ENCODE measurements at regions not wholly inside any gene's neighbourhood (a gene's known extent, or its start where the extent isn't known, plus 50 kb on each side); places are given as distances from the start of the nearest gene placed in this dataset.

DNA sequence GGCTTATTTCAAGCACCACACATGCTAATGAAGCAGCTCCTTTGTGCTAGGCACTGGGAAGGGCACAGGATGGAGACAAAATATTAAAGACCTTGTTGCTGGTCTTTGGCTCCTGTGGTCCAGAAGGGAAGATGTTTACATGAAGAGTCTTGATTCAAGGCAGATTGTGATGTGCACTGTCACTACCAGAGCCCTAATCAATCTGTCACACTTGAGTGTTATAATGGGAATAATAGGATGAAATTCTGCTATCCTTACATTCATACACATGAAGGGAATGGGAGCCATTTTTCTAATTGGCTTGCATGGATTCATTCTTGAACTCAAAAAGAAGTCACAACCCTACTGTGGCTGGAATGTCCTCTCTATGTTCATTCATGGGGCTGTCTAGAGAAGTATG lies 203.0 kb downstream of the SEC61B start:
- Mint-ChIP-seq H3K4me1 (no peaks in the 10 kb centered on the region), H3K4me3 (no peak overlapping the region), H3K27ac (no peak overlapping the region), H3K27me3 (peaks cover 16% of the 10 kb centered on the region), H3K9me3 (no peaks in the 10 kb centered on the region), H3K36me3 (ENCODE audit: low read depth) (no peaks in the 10 kb centered on the region)
- POLR2A ChIA-PET, result no interaction called here
- DNase-seq, result no peak
- CTCF ChIA-PET, result interaction anchor here (0.7 kb wide), 1 partner anchor 32 kb away, joined by 3 read pairs; no protein-coding TSS in a partner anchor

DNA sequence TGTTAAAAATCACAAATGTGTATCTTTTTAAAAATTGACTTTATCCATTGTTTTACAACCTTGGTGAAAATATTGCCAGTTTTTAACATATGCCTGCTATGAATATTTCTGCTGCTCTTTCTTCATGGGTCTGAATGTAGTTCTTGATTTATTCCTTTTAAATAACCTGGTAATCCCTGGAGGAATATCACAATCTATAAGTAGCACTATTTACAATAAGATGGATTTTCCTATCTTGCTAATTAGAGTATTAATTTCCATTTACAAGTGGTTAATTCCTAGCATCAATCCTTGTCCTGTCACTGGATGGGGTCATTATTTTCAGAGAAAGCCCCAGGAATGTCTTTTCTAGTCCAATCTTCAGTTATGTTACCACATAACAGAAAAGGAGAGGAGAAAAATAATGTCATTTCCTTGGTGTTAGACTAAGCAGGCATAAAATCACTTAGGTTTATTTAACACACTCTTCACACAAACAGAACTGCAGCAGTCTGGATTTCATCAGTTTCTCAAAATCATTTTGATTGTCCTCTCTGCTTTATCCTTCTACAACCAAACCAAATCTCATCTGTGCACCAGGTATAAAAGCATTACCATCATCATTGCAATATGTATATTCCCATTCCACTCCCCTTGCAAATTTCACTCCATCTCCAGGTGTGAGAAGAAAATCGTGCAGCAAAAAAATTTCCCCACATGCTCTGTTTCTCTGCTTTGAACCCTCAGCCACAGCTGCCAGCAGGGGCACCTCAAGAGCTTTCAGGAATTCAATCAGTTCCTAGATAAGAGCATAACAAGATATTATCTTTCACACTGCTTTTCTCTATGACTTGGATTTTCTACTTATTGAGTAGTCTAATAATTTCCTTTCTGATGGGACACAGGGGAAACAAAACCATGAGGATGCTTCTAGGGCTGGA lies 204.1 kb downstream of the SEC61B start:
- no peak for DNase-seq
- CTCF ChIA-PET, result no interaction called here
- H3K27ac Mint-ChIP-seq, result no peak overlapping the region
- peaks cover 16% of the 10 kb centered on the region for H3K27me3 Mint-ChIP-seq
- H3K4me3 Mint-ChIP-seq, result no peak overlapping the region
- H3K36me3 Mint-ChIP-seq (ENCODE audit: low read depth), result no peaks in the 10 kb centered on the region
- POLR2A ChIA-PET, result no interaction called here
- H3K9me3 Mint-ChIP-seq, result no peaks in the 10 kb centered on the region
- no peaks in the 10 kb centered on the region for H3K4me1 Mint-ChIP-seq

DNA sequence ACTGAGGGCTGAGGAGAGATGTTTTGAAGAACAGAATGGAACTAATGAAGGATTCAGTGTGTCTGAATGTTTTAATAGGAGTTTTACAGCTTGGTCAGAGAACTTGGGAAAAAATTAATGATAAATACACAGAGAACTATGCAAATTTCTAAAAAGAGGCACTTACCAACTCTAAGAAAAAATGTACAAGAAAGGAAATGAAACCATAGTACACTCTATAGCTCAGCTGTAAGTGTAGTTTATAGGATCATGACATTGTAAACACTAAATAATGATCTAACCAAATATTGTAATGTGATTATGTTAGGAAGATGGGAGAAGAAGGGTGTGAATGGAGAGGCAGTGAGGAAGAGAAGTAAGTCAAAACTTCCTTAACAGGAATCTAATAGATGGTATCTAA lies 205.2 kb downstream of the SEC61B start:
- ChIA-PET CTCF (no interaction called here), POLR2A (no interaction called here)
- no peaks in the 10 kb centered on the region for H3K9me3 Mint-ChIP-seq
- H3K27ac Mint-ChIP-seq, result no peak overlapping the region
- H3K27me3 Mint-ChIP-seq, result peaks cover 16% of the 10 kb centered on the region
- no peaks in the 10 kb centered on the region for H3K36me3 Mint-ChIP-seq (ENCODE audit: low read depth)
- no peak overlapping the region for H3K4me3 Mint-ChIP-seq
- DNase-seq, result no peak
- H3K4me1 Mint-ChIP-seq, result no peaks in the 10 kb centered on the region

DNA sequence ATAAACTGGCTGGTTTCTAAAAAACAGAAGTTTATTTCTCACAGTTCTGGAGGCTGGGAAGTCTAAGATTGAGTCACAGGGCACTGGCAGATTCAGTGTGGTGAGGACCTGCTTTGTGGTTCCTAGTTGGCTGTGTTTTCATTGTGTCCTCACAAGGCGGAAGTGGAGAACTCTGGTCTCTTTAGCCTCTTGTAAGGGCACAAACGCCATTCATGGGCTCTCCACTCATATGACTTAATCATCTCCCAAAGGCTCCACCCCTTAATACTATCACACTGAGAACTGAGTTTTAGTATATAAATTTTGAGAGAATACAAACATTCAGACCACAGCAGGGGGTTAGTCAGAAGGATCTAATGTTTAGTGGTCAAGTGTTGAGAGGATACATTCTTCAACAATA lies 208.2 kb downstream of the SEC61B start:
- Mint-ChIP-seq H3K36me3 (ENCODE audit: low read depth) (no peaks in the 10 kb centered on the region), H3K4me1 (peaks cover 13% of the 10 kb centered on the region), H3K4me3 (no peak overlapping the region), H3K27me3 (peaks cover 16% of the 10 kb centered on the region), H3K27ac (no peak overlapping the region), H3K9me3 (no peaks in the 10 kb centered on the region)
- ChIA-PET POLR2A (no interaction called here), CTCF (no interaction called here)
- DNase-seq, result no peak

DNA sequence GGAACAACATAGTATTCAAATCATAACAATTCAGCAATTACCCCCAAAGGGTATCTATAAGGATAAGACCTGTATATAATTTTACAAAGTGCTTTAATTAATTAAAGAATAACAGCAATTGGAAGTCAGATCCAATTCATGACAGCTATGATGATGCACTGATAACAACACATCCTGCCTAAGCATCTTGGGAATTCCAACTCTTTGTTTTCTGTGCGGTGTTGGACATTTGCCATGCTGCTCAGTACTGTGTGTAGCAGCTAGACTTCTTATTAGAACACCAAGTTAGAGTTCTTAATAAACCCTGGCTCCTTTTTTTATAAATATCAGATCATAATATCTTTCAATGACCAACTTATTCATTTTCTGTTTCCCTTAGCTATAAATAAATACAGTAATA lies 209.0 kb downstream of the SEC61B start:
- H3K27ac Mint-ChIP-seq, result no peak overlapping the region
- POLR2A ChIA-PET, result no interaction called here

DNA sequence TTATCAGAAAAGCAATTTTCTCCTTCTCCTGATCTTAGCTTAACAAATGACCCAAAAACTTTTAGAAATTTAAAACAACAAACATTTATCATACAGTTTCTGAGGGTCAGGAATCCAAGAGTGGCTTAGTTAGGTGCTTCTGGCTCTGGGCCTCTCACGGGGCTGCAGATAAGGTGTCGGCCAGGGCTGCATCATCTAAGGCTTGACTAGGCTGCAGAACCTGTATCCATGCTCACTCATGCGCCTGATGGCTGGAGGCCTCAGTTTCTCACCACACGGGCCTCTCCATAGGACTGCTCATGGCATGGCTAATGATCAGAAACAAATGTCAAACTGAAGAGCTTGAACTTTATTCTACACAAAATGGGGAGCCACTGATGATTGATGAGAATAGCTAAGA lies 210.0 kb downstream of the SEC61B start:
- DNase-seq, result no peak
- Mint-ChIP-seq H3K4me1 (peaks cover 13% of the 10 kb centered on the region), H3K36me3 (ENCODE audit: low read depth) (no peaks in the 10 kb centered on the region), H3K27me3 (peaks cover 1% of the 10 kb centered on the region), H3K27ac (no peak overlapping the region), H3K4me3 (no peak overlapping the region), H3K9me3 (no peaks in the 10 kb centered on the region)
- POLR2A ChIA-PET, result interaction anchor here (0.7 kb wide), 1 partner anchor 13 kb away, joined by 3 read pairs; no protein-coding TSS in a partner anchor
- CTCF ChIA-PET, result interaction anchor here (0.6 to 1.1 kb wide), 3 partner anchors 12 to 31 kb away, joined by 3 read pairs; no protein-coding TSS in a partner anchor

More for the DNA sequence above, 209.0 kb downstream of the SEC61B start:
- H3K9me3 Mint-ChIP-seq, result no peaks in the 10 kb centered on the region
- peaks cover 10% of the 10 kb centered on the region for H3K27me3 Mint-ChIP-seq
- peaks cover 13% of the 10 kb centered on the region for H3K4me1 Mint-ChIP-seq
- H3K4me3 Mint-ChIP-seq, result no peak overlapping the region
- no peaks in the 10 kb centered on the region for H3K36me3 Mint-ChIP-seq (ENCODE audit: low read depth)
- CTCF ChIA-PET, result no interaction called here
- no peak for DNase-seq

DNA sequence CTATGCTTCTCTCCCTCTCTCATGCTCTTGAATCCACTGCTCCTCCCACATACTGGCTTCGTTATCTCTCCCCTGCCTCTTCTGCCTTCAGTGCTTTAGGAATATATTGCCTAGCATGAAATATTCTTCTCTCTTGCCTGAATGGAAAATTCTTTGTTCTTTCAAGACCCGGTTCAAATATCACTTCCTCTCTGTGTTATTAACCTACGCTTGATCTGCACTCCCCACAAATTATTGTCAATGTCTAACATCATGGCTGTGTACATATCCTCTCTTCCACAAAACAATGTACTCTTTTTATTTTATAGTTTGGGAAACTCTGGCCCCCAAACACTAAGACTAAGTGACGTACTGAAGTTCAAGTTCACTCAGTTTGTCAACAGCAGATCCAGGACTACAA lies 211.0 kb downstream of the SEC61B start:
- no peaks in the 10 kb centered on the region for H3K36me3 Mint-ChIP-seq (ENCODE audit: low read depth)
- H3K27ac Mint-ChIP-seq, result no peak overlapping the region
- DNase-seq, result no peak
- no peaks in the 10 kb centered on the region for H3K9me3 Mint-ChIP-seq
- CTCF ChIA-PET, result interaction anchor here (0.6 kb wide), 1 partner anchor 142 kb away, joined by 3 read pairs; no protein-coding TSS in a partner anchor
- H3K27me3 Mint-ChIP-seq, result peaks cover 4% of the 10 kb centered on the region
- H3K4me1 Mint-ChIP-seq, result peaks cover 16% of the 10 kb centered on the region
- no peak overlapping the region for H3K4me3 Mint-ChIP-seq
- POLR2A ChIA-PET, result no interaction called here

DNA sequence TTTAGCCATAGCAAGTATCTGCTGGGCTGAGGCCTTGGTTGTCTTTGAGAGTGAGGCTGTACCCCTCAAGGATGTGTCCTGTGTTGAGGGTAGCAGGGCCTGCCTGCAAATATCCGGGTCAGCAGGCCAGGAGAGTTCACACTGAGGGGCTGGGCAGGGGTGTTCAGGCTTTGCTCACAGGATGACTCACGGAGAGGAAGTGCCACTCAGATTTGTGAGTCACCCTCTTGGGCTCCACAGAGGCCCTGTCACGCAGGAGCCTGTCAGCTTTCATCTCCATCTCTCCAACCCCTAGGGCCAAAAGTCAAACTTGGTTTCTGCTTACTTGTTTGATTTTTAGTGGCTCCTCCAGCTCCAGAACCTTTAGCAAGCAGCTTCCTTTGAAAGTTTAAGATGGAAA lies 211.5 kb downstream of the SEC61B start:
- H3K27me3 Mint-ChIP-seq, result peaks cover 5% of the 10 kb centered on the region
- H3K27ac Mint-ChIP-seq, result peak overlapping the region; percentile 46
- ChIA-PET CTCF (interaction anchor here (0.6 kb wide), 1 partner anchor 141 kb away, joined by 3 read pairs; no protein-coding TSS in a partner anchor), POLR2A (no interaction called here)
- no peak overlapping the region for H3K4me3 Mint-ChIP-seq
- H3K4me1 Mint-ChIP-seq, result peaks cover 16% of the 10 kb centered on the region
- H3K9me3 Mint-ChIP-seq, result no peaks in the 10 kb centered on the region
- no peaks in the 10 kb centered on the region for H3K36me3 Mint-ChIP-seq (ENCODE audit: low read depth)
- peak; percentile 57 for DNase-seq

DNA sequence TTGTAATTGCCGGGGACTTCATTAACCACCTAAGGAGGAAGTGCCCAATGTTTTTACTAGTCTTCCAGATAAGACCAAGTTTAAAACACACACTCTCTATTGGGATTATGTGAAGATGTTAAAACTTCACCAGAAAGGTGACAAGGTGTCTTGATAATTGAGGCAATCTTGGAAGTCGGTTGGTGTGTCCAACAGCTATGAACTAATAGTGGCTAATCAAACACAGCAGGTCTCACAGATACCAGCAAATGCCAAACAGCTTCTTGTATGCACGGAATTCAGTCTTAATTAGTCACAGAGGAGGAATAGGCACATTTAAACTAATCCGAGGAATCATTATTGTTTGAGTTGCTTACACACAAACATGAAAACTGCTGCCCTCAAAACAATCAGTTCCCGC lies 214.5 kb downstream of the SEC61B start:
- no peak overlapping the region for H3K27ac Mint-ChIP-seq
- no peaks in the 10 kb centered on the region for H3K36me3 Mint-ChIP-seq (ENCODE audit: low read depth)
- H3K9me3 Mint-ChIP-seq, result no peaks in the 10 kb centered on the region
- no peak for DNase-seq
- peaks cover 16% of the 10 kb centered on the region for H3K4me1 Mint-ChIP-seq
- POLR2A ChIA-PET, result no interaction called here
- H3K4me3 Mint-ChIP-seq, result no peak overlapping the region
- H3K27me3 Mint-ChIP-seq, result peaks cover 5% of the 10 kb centered on the region
- CTCF ChIA-PET, result interaction anchor here (1.1 kb wide), 1 partner anchor 10 kb away, joined by 3 read pairs; no protein-coding TSS in a partner anchor

DNA sequence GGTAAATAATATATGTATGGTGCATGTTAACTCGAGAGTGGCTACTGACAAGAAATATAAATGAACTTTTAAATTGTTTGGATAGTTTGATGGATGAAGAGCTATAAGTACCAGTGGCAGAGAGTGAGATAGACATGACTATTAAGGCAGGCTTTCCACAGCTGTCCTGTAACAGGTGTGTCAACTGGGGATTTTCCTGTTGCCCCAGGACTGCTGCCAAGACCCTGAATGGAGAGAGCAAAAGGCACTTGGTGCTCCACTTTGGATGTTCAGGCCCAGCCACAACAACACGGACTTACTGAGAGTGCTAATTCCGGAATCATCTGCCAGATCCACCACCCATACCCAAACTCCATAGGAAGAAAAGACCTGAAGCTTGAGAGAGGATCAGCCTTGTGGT lies 215.1 kb downstream of the SEC61B start:
- ChIA-PET CTCF (interaction anchor here (0.6 kb wide), 2 partner anchors 122 to 830 kb away, joined by 4 read pairs; no protein-coding TSS in a partner anchor), POLR2A (no interaction called here)

DNA sequence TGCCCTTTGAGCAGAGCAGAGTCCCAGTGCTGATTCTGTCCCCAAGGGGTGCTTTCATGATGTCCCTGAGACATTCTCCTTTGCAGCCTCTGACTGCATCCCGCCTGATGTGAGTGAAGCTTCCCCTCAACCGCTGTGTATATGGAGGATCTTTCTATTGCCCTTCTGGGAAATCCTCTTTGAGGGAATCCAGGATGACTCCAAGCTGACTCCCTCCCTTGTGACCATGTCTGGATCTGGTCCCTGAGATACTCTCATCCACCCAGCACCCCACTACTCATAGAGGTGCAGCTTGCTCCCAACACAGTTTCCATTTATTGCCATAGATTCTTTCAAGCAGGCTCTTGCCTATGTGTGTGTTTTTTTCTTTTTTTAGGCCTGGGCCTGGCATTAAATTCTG lies 216.5 kb downstream of the SEC61B start:
- POLR2A ChIA-PET, result no interaction called here
- CTCF ChIA-PET, result no interaction called here
- peaks cover 10% of the 10 kb centered on the region for H3K4me1 Mint-ChIP-seq
- DNase-seq, result no peak
- no peaks in the 10 kb centered on the region for H3K9me3 Mint-ChIP-seq
- H3K36me3 Mint-ChIP-seq (ENCODE audit: low read depth), result no peaks in the 10 kb centered on the region
- peaks cover 10% of the 10 kb centered on the region for H3K27me3 Mint-ChIP-seq
- no peak overlapping the region for H3K27ac Mint-ChIP-seq
- no peak overlapping the region for H3K4me3 Mint-ChIP-seq

More for the DNA sequence above, 215.1 kb downstream of the SEC61B start:
- no peak overlapping the region for H3K4me3 Mint-ChIP-seq
- no peaks in the 10 kb centered on the region for H3K36me3 Mint-ChIP-seq (ENCODE audit: low read depth)
- H3K27ac Mint-ChIP-seq, result no peak overlapping the region
- DNase-seq, result no peak
- peaks cover 16% of the 10 kb centered on the region for H3K4me1 Mint-ChIP-seq
- peaks cover 5% of the 10 kb centered on the region for H3K27me3 Mint-ChIP-seq
- no peaks in the 10 kb centered on the region for H3K9me3 Mint-ChIP-seq

DNA sequence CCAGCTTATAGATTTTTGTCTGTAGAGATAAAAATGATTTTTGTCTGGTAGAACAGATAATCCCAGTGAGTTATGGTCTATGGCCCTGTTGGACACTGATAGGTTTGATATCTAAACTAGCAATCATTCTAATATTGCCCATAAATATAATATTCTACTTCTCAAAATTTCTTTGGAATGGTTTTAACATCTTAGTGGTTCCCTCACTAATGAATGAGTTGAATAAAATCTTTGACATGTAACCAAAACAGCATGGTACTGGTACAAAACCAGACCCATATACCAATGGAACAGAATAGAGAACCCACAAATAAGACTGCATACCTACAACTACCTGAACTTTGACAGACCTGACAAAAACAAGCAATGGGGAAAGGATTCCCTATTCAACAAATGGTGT lies 219.7 kb downstream of the SEC61B start:
- Mint-ChIP-seq H3K27me3 (peaks cover 23% of the 10 kb centered on the region), H3K9me3 (no peaks in the 10 kb centered on the region), H3K36me3 (ENCODE audit: low read depth) (no peaks in the 10 kb centered on the region), H3K27ac (no peak overlapping the region), H3K4me1 (peaks cover 3% of the 10 kb centered on the region), H3K4me3 (no peak overlapping the region)
- ChIA-PET CTCF (no interaction called here), POLR2A (no interaction called here)
- DNase-seq, result no peak

DNA sequence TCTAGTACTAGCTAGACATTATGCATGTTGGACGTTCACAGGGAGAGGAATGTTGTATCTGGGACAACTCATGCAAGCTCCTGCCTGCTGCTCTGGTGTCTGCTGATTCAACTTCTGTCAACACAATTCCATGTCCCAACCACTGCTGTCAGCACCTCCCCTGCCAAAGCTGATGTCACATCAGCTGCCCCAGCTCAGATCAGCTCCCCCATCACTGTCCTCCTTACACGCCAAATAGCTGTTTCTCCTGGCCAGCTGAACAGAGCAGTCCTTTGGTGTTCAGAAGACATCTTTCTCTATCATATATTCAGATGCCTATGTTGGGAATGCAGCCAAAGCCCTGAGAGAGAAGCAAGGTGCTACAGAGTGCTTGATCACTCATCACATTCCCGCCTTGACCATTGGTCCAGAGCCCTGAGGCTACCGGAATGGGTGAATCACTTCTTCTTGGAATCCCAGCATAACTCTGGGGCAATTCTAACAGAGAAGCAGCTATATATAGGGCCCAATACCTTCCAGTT lies 223.3 kb downstream of the SEC61B start:
- CTCF ChIA-PET, result interaction anchor here (0.9 kb wide), 1 partner anchor 16 kb away, joined by 3 read pairs; no protein-coding TSS in a partner anchor
- H3K27me3 Mint-ChIP-seq, result peaks cover 37% of the 10 kb centered on the region
- POLR2A ChIA-PET, result no interaction called here
- no peak overlapping the region for H3K27ac Mint-ChIP-seq
- H3K9me3 Mint-ChIP-seq, result no peaks in the 10 kb centered on the region
- H3K4me3 Mint-ChIP-seq, result no peak overlapping the region
- DNase-seq, result no peak
- no peaks in the 10 kb centered on the region for H3K4me1 Mint-ChIP-seq
- H3K36me3 Mint-ChIP-seq (ENCODE audit: low read depth), result no peaks in the 10 kb centered on the region

All from activated CD4-positive, alpha-beta T cell treated with anti-CD3 and anti-CD28 coated beads, Interleukin-2, amount 10 ng/mL, durations not matched to agents 7 days and 5 days (primary cell).